ENCODE measurements at regions not wholly inside any gene's neighbourhood (a gene's known extent, or its start where the extent isn't known, plus 50 kb on each side); places are given as distances from the start of the nearest gene placed in this dataset.

- H3K4me1 ChIP-seq (ENCODE audit: control insufficient read depth, insufficient read depth, low read length): peaks cover 3% of the 10 kb centered on the region
- H3K9ac ChIP-seq (ENCODE audit: low read depth, low read length): no peak overlapping the region
- H3K9me3 ChIP-seq (ENCODE audit: control insufficient read depth, insufficient read depth, low read length): no peaks in the 10 kb centered on the region
- no peaks in the 10 kb centered on the region for H3K27me3 ChIP-seq (ENCODE audit: control insufficient read depth, insufficient read depth, low read length)
- no peak overlapping the region for H3K4me3 ChIP-seq (ENCODE audit: low read depth, low read length)
- no peaks in the 10 kb centered on the region for H3K36me3 ChIP-seq (ENCODE audit: control insufficient read depth, insufficient read depth, low read length)
Observed at GRCh38 chr1:50266509-50266908, 156.7 kb downstream of the DMRTA2 start.

GRCh38 chr1:50265790-50266314, 157.1 kb downstream of the ELAVL4 start:
- H3K36me3 ChIP-seq (ENCODE audit: control insufficient read depth, insufficient read depth, low read length): no peaks in the 10 kb centered on the region
- no peaks in the 10 kb centered on the region for H3K9me3 ChIP-seq (ENCODE audit: control insufficient read depth, insufficient read depth, low read length)
- H3K27me3 ChIP-seq (ENCODE audit: control insufficient read depth, insufficient read depth, low read length): no peaks in the 10 kb centered on the region
- no peak overlapping the region for H3K4me3 ChIP-seq (ENCODE audit: low read depth, low read length)
- no peak overlapping the region for H3K9ac ChIP-seq (ENCODE audit: low read depth, low read length)
- no peaks in the 10 kb centered on the region for H3K4me1 ChIP-seq (ENCODE audit: control insufficient read depth, insufficient read depth, low read length)

- no peaks in the 10 kb centered on the region for H3K27me3 ChIP-seq (ENCODE audit: control insufficient read depth, insufficient read depth, low read length)
- no peaks in the 10 kb centered on the region for H3K4me1 ChIP-seq (ENCODE audit: control insufficient read depth, insufficient read depth, low read length)
- no peak overlapping the region for H3K4me3 ChIP-seq (ENCODE audit: low read depth, low read length)
- no peak overlapping the region for H3K9ac ChIP-seq (ENCODE audit: low read depth, low read length)
- no peaks in the 10 kb centered on the region for H3K9me3 ChIP-seq (ENCODE audit: control insufficient read depth, insufficient read depth, low read length)
- H3K36me3 ChIP-seq (ENCODE audit: control insufficient read depth, insufficient read depth, low read length): no peaks in the 10 kb centered on the region
Observed at GRCh38 chr1:50264590-50264989, 155.9 kb downstream of the ELAVL4 start.

- no peak overlapping the region for H3K4me3 ChIP-seq (ENCODE audit: low read depth, low read length)
Observed at GRCh38 chr1:50262436-50262835, 153.7 kb downstream of the ELAVL4 start.

GRCh38 chr1:50261951-50262350, 153.2 kb downstream of the ELAVL4 start:
- H3K9me3 ChIP-seq (ENCODE audit: control insufficient read depth, insufficient read depth, low read length): no peaks in the 10 kb centered on the region
- H3K4me1 ChIP-seq (ENCODE audit: control insufficient read depth, insufficient read depth, low read length): no peaks in the 10 kb centered on the region
- H3K27me3 ChIP-seq (ENCODE audit: control insufficient read depth, insufficient read depth, low read length): no peaks in the 10 kb centered on the region
- H3K36me3 ChIP-seq (ENCODE audit: control insufficient read depth, insufficient read depth, low read length): no peaks in the 10 kb centered on the region
- H3K9ac ChIP-seq (ENCODE audit: low read depth, low read length): no peak overlapping the region
- no peak overlapping the region for H3K4me3 ChIP-seq (ENCODE audit: low read depth, low read length)

More at GRCh38 chr1:50262436-50262835, 153.7 kb downstream of the ELAVL4 start:
- H3K9me3 ChIP-seq (ENCODE audit: control insufficient read depth, insufficient read depth, low read length): no peaks in the 10 kb centered on the region
- no peaks in the 10 kb centered on the region for H3K27me3 ChIP-seq (ENCODE audit: control insufficient read depth, insufficient read depth, low read length)
- H3K36me3 ChIP-seq (ENCODE audit: control insufficient read depth, insufficient read depth, low read length): no peaks in the 10 kb centered on the region
- H3K9ac ChIP-seq (ENCODE audit: low read depth, low read length): no peak overlapping the region
- H3K4me1 ChIP-seq (ENCODE audit: control insufficient read depth, insufficient read depth, low read length): no peaks in the 10 kb centered on the region

GRCh38 chr1:50257940-50258685, 149.4 kb downstream of the ELAVL4 start:
- no peaks in the 10 kb centered on the region for H3K4me1 ChIP-seq (ENCODE audit: control insufficient read depth, insufficient read depth, low read length)
- H3K36me3 ChIP-seq (ENCODE audit: control insufficient read depth, insufficient read depth, low read length): no peaks in the 10 kb centered on the region
- no peaks in the 10 kb centered on the region for H3K9me3 ChIP-seq (ENCODE audit: control insufficient read depth, insufficient read depth, low read length)
- no peak overlapping the region for H3K4me3 ChIP-seq (ENCODE audit: low read depth, low read length)
- no peak overlapping the region for H3K9ac ChIP-seq (ENCODE audit: low read depth, low read length)
- H3K27me3 ChIP-seq (ENCODE audit: control insufficient read depth, insufficient read depth, low read length): no peaks in the 10 kb centered on the region

- H3K9me3 ChIP-seq (ENCODE audit: control insufficient read depth, insufficient read depth, low read length): no peaks in the 10 kb centered on the region
- no peaks in the 10 kb centered on the region for H3K27me3 ChIP-seq (ENCODE audit: control insufficient read depth, insufficient read depth, low read length)
- H3K36me3 ChIP-seq (ENCODE audit: control insufficient read depth, insufficient read depth, low read length): no peaks in the 10 kb centered on the region
- no peak overlapping the region for H3K9ac ChIP-seq (ENCODE audit: low read depth, low read length)
- H3K4me3 ChIP-seq (ENCODE audit: low read depth, low read length): no peak overlapping the region
- H3K4me1 ChIP-seq (ENCODE audit: control insufficient read depth, insufficient read depth, low read length): peaks cover 2% of the 10 kb centered on the region
Observed at GRCh38 chr1:50257029-50257428, 148.3 kb downstream of the ELAVL4 start.
